ENCODE measurements at regions not wholly inside any gene's neighbourhood (a gene's known extent, or its start where the extent isn't known, plus 50 kb on each side); places are given as distances from the start of the nearest gene placed in this dataset.
"Not testable (repeated sequence)": the region's sequence is repeated elsewhere in the genome, so short reads cannot be mapped to it uniquely, and the experiment has no call there.

GRCh38 chrX:108993909-108994308 lies 257.5 kb upstream of the IRS4 start:
- no peak for DNase-seq (ENCODE audit: low spot score)
- Histone ChIP-seq H3K4me3 (no peak overlapping the region), H3K4me1 (no peaks in the 10 kb centered on the region), H3K27me3 (no peaks in the 10 kb centered on the region), H3K9me3 (peaks cover 0 to 3% of the 10 kb centered on the region in 2 donors), H3K27ac (no peak overlapping the region), H3K36me3 (no peaks in the 10 kb centered on the region)
- no peak for TF ChIP-seq CTCF (IDR thresholded peaks at IDR 0.05)

- not testable (repeated sequence) for H3K36me3 ChIP-seq; H3K9me3 ChIP-seq; H3K27ac ChIP-seq; H3K4me3 ChIP-seq; DNase-seq (ENCODE audit: low spot score); H3K27me3 ChIP-seq; H3K4me1 ChIP-seq
Measured at GRCh38 chrX:108972899-108973298, 236.5 kb upstream of the IRS4 start.

- no peaks in the 10 kb centered on the region for H3K27me3 ChIP-seq
- H3K27ac ChIP-seq: no peak overlapping the region
- H3K4me3 ChIP-seq: no peak overlapping the region
- no peaks in the 10 kb centered on the region for H3K36me3 ChIP-seq
- H3K9me3 ChIP-seq: no peaks in the 10 kb centered on the region
- no peak for DNase-seq (ENCODE audit: low spot score)
- no peaks in the 10 kb centered on the region for H3K4me1 ChIP-seq
- no peak for TF ChIP-seq CTCF (IDR thresholded peaks at IDR 0.05)
Measured at GRCh38 chrX:108947205-108947604, 210.8 kb upstream of the IRS4 start.

GRCh38 chrX:108946531-108946930 lies 210.2 kb upstream of the IRS4 start:
- no peaks in the 10 kb centered on the region for H3K9me3 ChIP-seq
- H3K36me3 ChIP-seq: no peaks in the 10 kb centered on the region
- TF ChIP-seq CTCF (IDR thresholded peaks at IDR 0.05): no peak
- no peak overlapping the region for H3K27ac ChIP-seq
- no peak overlapping the region for H3K4me3 ChIP-seq
- no peaks in the 10 kb centered on the region for H3K27me3 ChIP-seq
- no peaks in the 10 kb centered on the region for H3K4me1 ChIP-seq
- no peak for DNase-seq (ENCODE audit: low spot score)

- TF ChIP-seq CTCF (IDR thresholded peaks at IDR 0.05): no peak
- Histone ChIP-seq H3K4me1 (no peaks in the 10 kb centered on the region), H3K36me3 (no peaks in the 10 kb centered on the region), H3K4me3 (no peak overlapping the region), H3K27ac (no peak overlapping the region), H3K9me3 (no peaks in the 10 kb centered on the region), H3K27me3 (no peaks in the 10 kb centered on the region)
- no peak for DNase-seq (ENCODE audit: low spot score)
Measured at GRCh38 chrX:108945883-108946523, 209.6 kb upstream of the IRS4 start.

GRCh38 chrX:108914791-108915190 lies 178.4 kb upstream of the IRS4 start:
- DNase-seq (ENCODE audit: low spot score): no peak
- Histone ChIP-seq H3K27ac (no peak overlapping the region), H3K4me3 (no peak overlapping the region), H3K4me1 (no peaks in the 10 kb centered on the region), H3K27me3 (no peaks in the 10 kb centered on the region), H3K9me3 (peaks cover 0 to 26% of the 10 kb centered on the region in 2 donors), H3K36me3 (no peaks in the 10 kb centered on the region)
- TF ChIP-seq CTCF (IDR thresholded peaks at IDR 0.05): no peak

- H3K27me3 ChIP-seq: not testable (repeated sequence)
Measured at GRCh38 chrX:108903831-108904230, 167.5 kb upstream of the IRS4 start.

More at GRCh38 chrX:108903831-108904230, 167.5 kb upstream of the IRS4 start:
- H3K9me3 ChIP-seq; DNase-seq (ENCODE audit: low spot score); H3K27ac ChIP-seq; H3K4me1 ChIP-seq; H3K4me3 ChIP-seq; H3K36me3 ChIP-seq: not testable (repeated sequence)

Measured in right atrium auricular region (tissue), 2 donors.